Heart right ventricle (tissue), 16 donors: ENCODE measurements at regions not wholly inside any gene's neighbourhood (a gene's known extent, or its start where the extent isn't known, plus 50 kb on each side); places are given as distances from the start of the nearest gene placed in this dataset.

Experiments used
- ATAC-seq, 8 donors: fragments of 200-7000 bp; cut with Tn5 transposase; one replicate each; pipeline ENCODE4 v1.9.1; 2020; ENCODE audit warnings: mild to moderate bottlenecking in 8 of 8, moderate library complexity in 8 of 8, moderate number of reproducible peaks in 1 of 8
- DNase-seq, 2 donors: peaks; one replicate each; pipeline ENCODE4 v3.0.0-alpha.2; 2020
- H3K27ac ChIP-seq, 10 donors: fragments of 200-600 bp; sonication (generic) in 2 of 10; one replicate each; pipeline versions ENCODE4 v1.5.0 to v1.8.0; 2020 to 2022; ENCODE audit warnings: mild to moderate bottlenecking in 3 of 10
- H3K27me3 ChIP-seq, 7 donors: fragments of 200-600 bp; one replicate each; pipeline ENCODE4 v1.8.0; 2021 to 2022; ENCODE audit warnings: mild to moderate bottlenecking in 2 of 7
- H3K36me3 ChIP-seq, 9 donors: fragments of 200-600 bp; sonication (generic) in 1 of 9; one replicate each; pipeline versions ENCODE4 v1.5.0 to v1.8.0; 2020 to 2022; ENCODE audit warnings: mild to moderate bottlenecking in 2 of 9
- H3K4me1 ChIP-seq, 9 donors: fragments of 200-600 bp; sonication (generic) in 1 of 9; one replicate each; pipeline versions ENCODE4 v1.5.0 to v1.8.0; 2020 to 2022; ENCODE audit warnings: mild to moderate bottlenecking in 4 of 9
- H3K4me3 ChIP-seq, 10 donors: fragments of 200-600 bp; sonication (generic) in 2 of 10; one replicate each; pipeline versions ENCODE4 v1.5.0 to v1.8.0; 2020 to 2022; ENCODE audit warnings: mild to moderate bottlenecking in 7 of 10, moderate library complexity in 2 of 10
- H3K9me3 ChIP-seq, 11 donors: fragments of 200-600 bp in 10 of 11; sonication (generic) in 2 of 11; one replicate each; pipeline versions ENCODE4 v1.5.0 to v1.8.0; 2013 to 2022; ENCODE audit warnings: mild to moderate bottlenecking in 2 of 11, control low read depth in 1 of 11, moderate library complexity in 1 of 11
- WGBS, 2 donors: extraction: QIAGEN DNeasy Blood & Tissue Kit; methylation state at CpG; one replicate each; pipeline ENCODE4 v1.1.7; 2013; ENCODE audit warnings: inconsistent platforms in 1 of 2; 5-methylcytosine and 5-hydroxymethylcytosine counted together
- intact Hi-C, 10 donors: fragments of 100-400 bp; cut with DNase I; formaldehyde crosslinking; loops; one replicate each; pipeline versions ENCODE4 v1.11.1 to v1.14.2; 2022
- TF ChIP-seq, protein P1 (sequence below), 9 donors: fragments of 200-600 bp; sonication (generic) in 2 of 9; IDR thresholded peaks; one replicate each; pipeline versions ENCODE4 v1.5.0 to v1.8.0; 2021 to 2022; ENCODE audit warnings: antibody characterized with exemption in 9 of 9, mild to moderate bottlenecking in 5 of 9, moderate library complexity in 1 of 9
- donor health status: Arrhythmogenic right ventricular cardiomyopathy.
- donor health status: ischemic (EF 13 %, LVEDD 7.1; RV severe dilation, severe dysfunction).
- donor health status: healthy with polysubstance abuse.
- donor health status: DM: no; HTN: yes; CAD: no.
- donor health status: DM: no; HTN: no; CAD: no.
- donor health status: ischemic (EF 25% LVEDD 6.9; RV normal size, moderate dysfunction).
- donor health status: ischemic (EF 25% LVEDD 5.7; RV mildly dilated, moderate dysfunction).
- donor health status: healthy.
- donor health status: DM: yes; HTN: yes; CAD: no.
- donor health status: Ischemic cardiomyopathy.
- donor health status: ischemic (EF 35%, LVEDD 5.7; RV mildly dilated, moderate dysfunction).
- donor health status: nonischemic (EF 11% LVEDD 7.7; RV severe dilation, severe dysfunction).
- donor health status: DM: yes; HTN: yes; CAD: no.
- donor health status: PGD.
- donor health status: ischemic (EF 29% LVEDD 5.4; RV normal size, mild dysfunction).
- donor health status: nonischemic (EF 23%, LVEDD 6.1; RV moderate dilation, normal function).

DNA sequence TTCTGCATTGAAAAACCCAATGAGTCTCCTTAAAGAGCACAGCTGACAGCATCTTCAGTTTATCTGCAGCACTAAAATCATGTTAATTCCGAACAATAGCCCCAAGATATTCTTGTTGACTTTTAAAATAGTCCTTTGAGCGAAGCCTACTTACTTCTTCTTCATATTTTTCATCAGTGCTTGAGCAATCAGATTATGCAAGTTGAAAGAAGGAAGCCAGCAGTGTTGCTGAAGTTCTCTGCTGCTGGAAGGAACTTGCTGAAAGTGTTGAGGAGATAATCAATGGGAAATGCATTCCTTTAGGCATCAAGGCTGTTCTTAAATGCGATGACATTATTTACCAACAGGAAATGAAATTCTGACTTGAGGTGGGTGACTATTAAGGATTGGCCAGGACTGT, 105.9 kb upstream of the SNTG2 start:
- no peaks in the 10 kb centered on the region for H3K36me3 ChIP-seq
- 44 to 52% methylated on average over 3 of the region's 3 CpGs for WGBS, 2 donors
- H3K4me1 ChIP-seq: no peaks in the 10 kb centered on the region
- intact Hi-C loops: no loop called here
- peaks cover 0 to 3% (median 0%) of the 10 kb centered on the region in 11 donors for H3K9me3 ChIP-seq
- no peak overlapping the region for H3K27ac ChIP-seq
- DNase-seq: no peak
- no peak overlapping the region for H3K4me3 ChIP-seq
- peaks cover 0 to 16% (median 3%) of the 10 kb centered on the region in 7 donors for H3K27me3 ChIP-seq
- ATAC-seq: no peak
- TF ChIP-seq, protein P1, sequence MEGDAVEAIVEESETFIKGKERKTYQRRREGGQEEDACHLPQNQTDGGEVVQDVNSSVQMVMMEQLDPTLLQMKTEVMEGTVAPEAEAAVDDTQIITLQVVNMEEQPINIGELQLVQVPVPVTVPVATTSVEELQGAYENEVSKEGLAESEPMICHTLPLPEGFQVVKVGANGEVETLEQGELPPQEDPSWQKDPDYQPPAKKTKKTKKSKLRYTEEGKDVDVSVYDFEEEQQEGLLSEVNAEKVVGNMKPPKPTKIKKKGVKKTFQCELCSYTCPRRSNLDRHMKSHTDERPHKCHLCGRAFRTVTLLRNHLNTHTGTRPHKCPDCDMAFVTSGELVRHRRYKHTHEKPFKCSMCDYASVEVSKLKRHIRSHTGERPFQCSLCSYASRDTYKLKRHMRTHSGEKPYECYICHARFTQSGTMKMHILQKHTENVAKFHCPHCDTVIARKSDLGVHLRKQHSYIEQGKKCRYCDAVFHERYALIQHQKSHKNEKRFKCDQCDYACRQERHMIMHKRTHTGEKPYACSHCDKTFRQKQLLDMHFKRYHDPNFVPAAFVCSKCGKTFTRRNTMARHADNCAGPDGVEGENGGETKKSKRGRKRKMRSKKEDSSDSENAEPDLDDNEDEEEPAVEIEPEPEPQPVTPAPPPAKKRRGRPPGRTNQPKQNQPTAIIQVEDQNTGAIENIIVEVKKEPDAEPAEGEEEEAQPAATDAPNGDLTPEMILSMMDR (IDR thresholded peaks at IDR 0.05): no peak

DNA sequence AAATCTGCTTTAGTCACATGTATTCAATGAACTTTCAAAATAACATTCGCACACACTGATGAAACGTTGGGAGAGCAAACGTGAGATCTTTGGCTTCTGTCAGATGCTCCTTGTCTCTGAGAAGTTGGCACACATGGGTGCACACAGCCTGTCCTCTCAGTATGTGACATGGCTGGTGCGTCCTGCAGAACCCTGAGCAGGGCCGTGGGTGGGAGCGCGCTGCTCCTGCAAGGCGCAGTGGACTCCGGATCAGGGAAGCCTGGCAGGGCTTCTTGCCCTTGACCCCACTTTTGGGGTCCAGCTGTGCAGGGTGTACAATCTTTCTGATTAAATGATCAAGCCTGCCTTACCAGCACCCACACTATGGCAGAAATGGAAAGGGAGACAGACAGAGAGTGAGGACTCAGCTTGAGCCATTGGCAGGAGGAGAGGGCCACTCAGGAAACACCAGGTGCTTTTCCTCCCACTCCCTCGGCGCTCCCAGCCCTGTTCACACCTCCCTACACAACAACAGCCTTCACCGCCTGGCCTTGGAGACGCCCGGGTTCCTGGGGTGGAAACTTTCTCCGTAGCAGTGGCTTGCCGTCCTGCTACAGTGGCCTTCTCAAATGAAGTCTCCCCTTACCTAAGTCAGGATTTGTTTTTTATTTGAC, 108.4 kb upstream of the SNTG2 start:
- no peak overlapping the region for H3K27ac ChIP-seq
- ATAC-seq: peak in 3 of 8 donors; percentile 41 to 46 (median 42)
- no peak for DNase-seq
- no peak overlapping the region for H3K4me3 ChIP-seq
- peaks cover 0 to 3% (median 0%) of the 10 kb centered on the region in 11 donors for H3K9me3 ChIP-seq
- TF ChIP-seq, protein P1 (IDR thresholded peaks at IDR 0.05): no peak
- peaks cover 0 to 17% (median 6%) of the 10 kb centered on the region in 7 donors for H3K27me3 ChIP-seq
- H3K4me1 ChIP-seq: no peaks in the 10 kb centered on the region
- intact Hi-C loops: no loop called here
- no peaks in the 10 kb centered on the region for H3K36me3 ChIP-seq
- WGBS, 2 donors: 49 to 56% methylated on average over 16 of the region's 16 CpGs

DNA sequence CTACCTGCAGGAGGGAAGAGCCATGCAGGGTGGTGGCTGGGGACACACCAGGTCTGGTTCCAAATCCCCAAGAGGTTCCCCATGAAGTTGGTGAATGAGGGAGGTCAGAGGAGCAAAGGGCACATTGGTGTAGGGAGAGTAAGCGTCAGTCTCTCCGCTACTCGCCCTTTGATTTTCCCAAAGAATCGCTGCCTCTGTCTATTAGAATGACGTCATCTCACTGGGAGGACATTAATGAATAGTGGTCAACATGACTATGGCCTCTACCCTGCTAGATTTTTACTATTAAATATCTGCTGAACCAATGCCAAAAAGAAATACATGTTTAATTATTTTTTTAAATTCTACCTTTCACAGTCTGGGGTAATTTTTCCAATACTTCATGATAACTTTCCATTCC, 109.6 kb upstream of the SNTG2 start:
- Histone ChIP-seq H3K27ac (no peak overlapping the region), H3K36me3 (no peaks in the 10 kb centered on the region), H3K4me1 (no peaks in the 10 kb centered on the region), H3K9me3 (peaks cover 0 to 3% (median 0%) of the 10 kb centered on the region in 11 donors), H3K27me3 (peaks cover 0 to 25% (median 6%) of the 10 kb centered on the region in 7 donors), H3K4me3 (no peak overlapping the region)
- no peak for ATAC-seq
- intact Hi-C loops: no loop called here
- WGBS, 2 donors: 83 to 94% methylated on average over 5 of the region's 5 CpGs
- DNase-seq: no peak
- TF ChIP-seq, protein P1 (IDR thresholded peaks at IDR 0.05): no peak

DNA sequence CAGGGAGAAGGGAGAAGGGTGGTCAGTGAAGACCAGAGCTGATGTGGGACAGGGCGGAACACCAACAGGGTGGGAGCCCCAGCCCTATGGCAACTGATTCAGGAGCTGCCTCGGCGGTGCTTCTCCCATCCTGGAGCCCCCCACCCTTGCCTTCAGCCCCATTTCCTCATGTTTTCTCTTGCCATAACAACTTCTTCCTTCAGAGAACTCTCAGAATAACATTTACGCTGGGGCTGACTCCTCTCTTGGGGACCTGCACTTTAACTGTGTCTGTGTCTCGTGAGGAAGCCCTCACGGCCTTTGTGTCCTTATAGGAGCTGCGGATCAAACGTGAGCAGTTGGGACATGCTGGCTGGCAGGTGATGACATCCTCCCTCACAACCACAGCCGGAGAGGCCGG, 116.4 kb upstream of the SNTG2 start:
- Histone ChIP-seq H3K4me3 (no peak overlapping the region), H3K36me3 (no peaks in the 10 kb centered on the region), H3K9me3 (no peaks in the 10 kb centered on the region), H3K27me3 (peaks cover 0 to 13% (median 7%) of the 10 kb centered on the region in 7 donors), H3K4me1 (peaks cover 5 to 31% (median 20%) of the 10 kb centered on the region in 9 donors), H3K27ac (no peak overlapping the region)
- ATAC-seq (no peak), DNase-seq (no peak)
- intact Hi-C loops: no loop called here
- TF ChIP-seq, protein P1 (IDR thresholded peaks at IDR 0.05): no peak
- WGBS, 2 donors: 56 to 57% methylated on average over 10 of the region's 10 CpGs
